H1 (cell line): ENCODE measurements at regions not wholly inside any gene's neighbourhood (a gene's known extent, or its start where the extent isn't known, plus 50 kb on each side); places are given as distances from the start of the nearest gene placed in this dataset.

Experiments
- CTCF ChIA-PET: fragments of 300-600 bp; sonication (Branson Sonifier 250); formaldehyde crosslinking; loops from one replicate; lab custom pipeline; 2021; ENCODE audit not compliant: partially characterized antibody; lab: Charles Lee
- POLR2A ChIA-PET: fragments of 300-600 bp; sonication (Branson Sonifier 250); formaldehyde crosslinking; loops from one replicate; lab custom pipeline; 2021; ENCODE audit warnings: inconsistent platforms; ENCODE audit not compliant: partially characterized antibody; lab: Charles Lee
- DNase-seq, 2 experiments: peaks; one replicate each; pipeline versions ENCODE4 v3.0.0 to v3.0.0-alpha.2; 2010 to 2022; ENCODE audit warnings: low spot score in 2 of 2, low read depth in 1 of 2, mixed read lengths in 1 of 2
- FAIRE-seq: peaks from 2 replicates; lab custom pipeline; 2011; peaks lifted over from hg19 to GRCh38; lab: Jason Lieb, UNC
- H2AFZ ChIP-seq: 2 replicates; pipeline ENCODE4 v1.8.1; 2012; ENCODE audit warnings: low read length, inconsistent platforms
- H2AK5ac ChIP-seq: 2 replicates; pipeline ENCODE4 v1.6.1; 2013; ENCODE audit warnings: low read depth, low read length
- H2BK120ac ChIP-seq: replicated peaks from 2 replicates; pipeline ENCODE3; 2013; ENCODE audit warnings: low read depth, low read length, inconsistent platforms
- H2BK12ac ChIP-seq: 2 replicates; pipeline ENCODE4 v1.6.1; 2013; ENCODE audit warnings: low read depth, low read length
- H2BK15ac ChIP-seq: 2 replicates; pipeline ENCODE4 v1.6.1; 2013; ENCODE audit warnings: low read length
- H2BK20ac ChIP-seq: 2 replicates; pipeline ENCODE4 v1.6.1; 2013; ENCODE audit warnings: low read length
- H2BK5ac ChIP-seq: 2 replicates; pipeline ENCODE4 v1.6.1; 2013; ENCODE audit warnings: low read depth, low read length
- H3K14ac ChIP-seq: 2 replicates; pipeline ENCODE4 v1.6.1; 2013; ENCODE audit warnings: inconsistent platforms; ENCODE audit not compliant: insufficient read length
- H3K18ac ChIP-seq: 2 replicates; pipeline ENCODE4 v1.6.1; 2013; ENCODE audit warnings: low read length; ENCODE audit errors: extremely low read depth
- H3K23ac ChIP-seq: 2 replicates; pipeline ENCODE4 v1.6.1; 2013; ENCODE audit warnings: inconsistent platforms; ENCODE audit not compliant: insufficient read length
- H3K23me2 ChIP-seq: 2 replicates; pipeline ENCODE4 v1.6.1; 2013; ENCODE audit warnings: low read depth, low read length
- H3K27ac ChIP-seq: 2 replicates; pipeline ENCODE4 v1.6.1; 2011; ENCODE audit warnings: low read depth, low read length, inconsistent platforms
- H3K27me3 ChIP-seq, 4 experiments: replicated peaks in 1 of 4; 1 replicate in 1 of 4; 2 replicates in 3 of 4; pipeline versions ENCODE4 v1.6.1 to v1.8.1; 2011 to 2013; ENCODE audit warnings: low read length in 3 of 4, mild to moderate bottlenecking in 3 of 4, inconsistent platforms in 2 of 4, mixed read lengths in 2 of 4, moderate library complexity in 1 of 4; ENCODE audit not compliant: control insufficient read depth in 3 of 4, insufficient read depth in 3 of 4; ENCODE audit errors: extremely low read depth in 1 of 4
- H3K36me3 ChIP-seq, 4 experiments: 2 replicates each; pipeline versions ENCODE4 v1.6.1 to v1.8.1; 2011 to 2013; ENCODE audit warnings: mild to moderate bottlenecking in 4 of 4, low read length in 3 of 4, moderate library complexity in 2 of 4, control low read depth in 1 of 4, inconsistent platforms in 1 of 4; ENCODE audit not compliant: insufficient read depth in 4 of 4, control insufficient read depth in 2 of 4
- H3K4ac ChIP-seq: replicated peaks from 2 replicates; pipeline ENCODE3; 2013; ENCODE audit warnings: low read length, low read depth, mixed read lengths, inconsistent platforms; ENCODE audit not compliant: insufficient read length
- H3K4me1 ChIP-seq, 4 experiments: replicated peaks in 1 of 4; 1 replicate in 1 of 4; 2 replicates in 3 of 4; pipeline versions ENCODE4 v1.6.1 to v1.8.1; 2011 to 2013; ENCODE audit warnings: low read length in 3 of 4, inconsistent platforms in 2 of 4, mixed read lengths in 1 of 4; ENCODE audit not compliant: insufficient read depth in 4 of 4, control insufficient read depth in 3 of 4
- H3K4me2 ChIP-seq, 2 experiments: 2 replicates each; pipeline versions ENCODE4 v1.6.1 to v1.8.1; 2011 to 2013; ENCODE audit warnings: low read depth in 2 of 2, low read length in 2 of 2, control low read depth in 1 of 2, inconsistent platforms in 1 of 2, mild to moderate bottlenecking in 1 of 2; ENCODE audit not compliant: insufficient read depth in 1 of 2
- H3K4me3 ChIP-seq, 4 experiments: fragments of 200-600, 300-600 bp in 1 of 4; sonication (generic), shearing (Covaris generic), sonication (Bioruptor Twin) in 1 of 4; 2 replicates each; pipeline versions ENCODE4 v1.5.1 to v1.8.1; 2011 to 2016; ENCODE audit warnings: low read length in 4 of 4, low read depth in 3 of 4, control low read depth in 2 of 4, inconsistent platforms in 2 of 4, mild to moderate bottlenecking in 2 of 4, mixed read lengths in 1 of 4, moderate library complexity in 1 of 4; ENCODE audit not compliant: insufficient read depth in 2 of 4; ENCODE audit errors: extremely low read depth in 1 of 4
- H3K56ac ChIP-seq: replicated peaks from 2 replicates; pipeline ENCODE3; 2013; ENCODE audit warnings: low read depth, mild to moderate bottlenecking, mixed read lengths, low read length, inconsistent platforms; ENCODE audit not compliant: insufficient read length
- H3K79me1 ChIP-seq: 2 replicates; pipeline ENCODE4 v1.6.1; 2013; ENCODE audit warnings: low read depth, low read length, control low read depth
- H3K79me2 ChIP-seq, 2 experiments: 2 replicates each; pipeline versions ENCODE4 v1.6.1 to v1.8.1; 2012 to 2013; ENCODE audit warnings: low read length in 2 of 2, mild to moderate bottlenecking in 2 of 2, inconsistent platforms in 1 of 2; ENCODE audit not compliant: insufficient read depth in 2 of 2, control insufficient read depth in 1 of 2
- H3K9ac ChIP-seq, 4 experiments: replicated peaks in 1 of 4; 1 replicate in 1 of 4; 2 replicates in 3 of 4; pipeline versions ENCODE4 v1.6.1 to v1.8.1; 2011 to 2013; ENCODE audit warnings: low read depth in 3 of 4, low read length in 3 of 4, control low read depth in 2 of 4, mild to moderate bottlenecking in 2 of 4, moderate library complexity in 2 of 4, inconsistent platforms in 1 of 4; ENCODE audit errors: extremely low read depth in 1 of 4
- H3K9me3 ChIP-seq, 2 experiments: 2 replicates each; pipeline versions ENCODE4 v1.6.1 to v1.8.1; 2012 to 2013; ENCODE audit warnings: mild to moderate bottlenecking in 2 of 2, moderate library complexity in 2 of 2, control low read depth in 1 of 2, inconsistent platforms in 1 of 2, low read depth in 1 of 2, low read length in 1 of 2, mixed read lengths in 1 of 2; ENCODE audit not compliant: insufficient read depth in 2 of 2
- H4K20me1 ChIP-seq, 2 experiments: replicated peaks in 1 of 2; 2 replicates each; pipeline versions ENCODE3 to v1.8.1; 2011 to 2013; ENCODE audit warnings: inconsistent platforms in 2 of 2, low read length in 2 of 2, mild to moderate bottlenecking in 1 of 2; ENCODE audit not compliant: insufficient read depth in 2 of 2, control insufficient read depth in 1 of 2
- H4K5ac ChIP-seq: 2 replicates; pipeline ENCODE4 v1.6.1; 2013; ENCODE audit warnings: low read length, low read depth, mixed read lengths, inconsistent platforms; ENCODE audit not compliant: insufficient read length
- H4K8ac ChIP-seq: 2 replicates; pipeline ENCODE4 v1.8.0; 2013; ENCODE audit warnings: mild to moderate bottlenecking, moderate library complexity, low read length, inconsistent platforms; ENCODE audit not compliant: insufficient read depth; ENCODE audit errors: extremely low read depth
- H4K91ac ChIP-seq: replicated peaks from 2 replicates; pipeline ENCODE3; 2013; ENCODE audit warnings: low read length, mixed read lengths, inconsistent platforms; ENCODE audit not compliant: insufficient read length
- CREB1 ChIP-seq: IDR thresholded peaks from 2 replicates; pipeline ENCODE4 v1.6.1; 2012; ENCODE audit warnings: inconsistent platforms
- HDAC6 ChIP-seq: IDR thresholded peaks from one replicate; pipeline ENCODE4 v1.7.1; 2012; ENCODE audit warnings: low read depth, mild to moderate bottlenecking, inconsistent platforms, low read length, moderate library complexity
- RAD21 ChIP-seq, 2 experiments: IDR thresholded peaks in 1 of 2; conservative IDR thresholded peaks in 1 of 2; 2 replicates each; pipeline ENCODE4 v1.6.1; 2011; ENCODE audit warnings: low read depth in 2 of 2, low read length in 2 of 2, improper control_type of control experiment in 1 of 2, inconsistent platforms in 1 of 2, mild to moderate bottlenecking in 1 of 2, moderate library complexity in 1 of 2
- SIN3A ChIP-seq, 2 experiments: IDR thresholded peaks in 1 of 2; conservative IDR thresholded peaks in 1 of 2; 2 replicates each; pipeline ENCODE4 v1.6.1; 2011 to 2012; ENCODE audit warnings: low read length in 2 of 2, improper control_type of control experiment in 1 of 2, low read depth in 1 of 2, mild to moderate bottlenecking in 1 of 2
- TBP ChIP-seq: IDR thresholded peaks from 2 replicates; pipeline ENCODE4 v1.6.1; 2011; ENCODE audit warnings: low read depth, low read length, improper control_type of control experiment
- YY1 ChIP-seq: IDR thresholded peaks from 2 replicates; pipeline ENCODE4 v1.6.1; 2011; ENCODE audit warnings: low read depth, mild to moderate bottlenecking, low read length
- WGBS, 2 experiments: shearing (Covaris generic) in 1 of 2; methylation state at CpG; one replicate each; pipeline versions ENCODE4 v1.1.6 to v1.1.7; 2013 to 2015; ENCODE audit warnings: low lambda C conversion rate in 2 of 2, mixed read lengths in 2 of 2, inconsistent platforms in 1 of 2, low coverage in 1 of 2, missing lambda C conversion rate in 1 of 2; ENCODE audit not compliant: insufficient replicate concordance in 2 of 2, insufficient coverage in 1 of 2, insufficient read length in 1 of 2; ENCODE audit errors: extremely low coverage in 1 of 2, missing lambda C conversion rate in 1 of 2; 5-methylcytosine and 5-hydroxymethylcytosine counted together
- TF ChIP-seq, protein P1 (sequence below): IDR thresholded peaks from 2 replicates; pipeline ENCODE4 v1.6.1; 2012; ENCODE audit warnings: inconsistent platforms

DNA sequence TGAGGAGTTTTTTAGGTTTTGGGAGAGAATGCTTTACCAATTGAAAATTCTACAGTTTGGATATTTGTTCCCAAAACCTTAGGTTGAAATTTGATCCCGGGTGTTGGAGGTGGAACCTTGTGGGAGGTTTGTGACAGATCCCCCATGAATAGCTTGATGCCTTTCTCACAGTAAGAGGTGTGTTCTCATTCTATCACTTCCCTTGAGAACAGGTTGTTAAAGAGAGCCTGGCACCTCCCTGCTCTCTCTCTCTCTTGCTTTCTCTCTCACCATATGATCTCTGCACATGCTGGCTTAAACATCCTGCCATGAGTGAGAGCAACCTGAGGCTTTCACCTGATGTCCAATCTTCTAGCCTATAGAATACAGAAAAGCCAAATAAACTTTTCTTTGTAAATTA lies 1475.5 kb upstream of the AGA start:
- Histone ChIP-seq H3K9ac (no peak overlapping the region), H4K91ac (no peak overlapping the region), H2BK5ac (no peak overlapping the region), H3K36me3 (no peaks in the 10 kb centered on the region), H2AFZ (no peak overlapping the region), H3K56ac (no peak overlapping the region), H2BK20ac (no peak overlapping the region), H3K4me1 (peaks cover 0 to 9% (median under 1%) of the 10 kb centered on the region in 4 experiments; a peak in 2 of 7 replicates), H3K9me3 (no peaks in the 10 kb centered on the region; a peak in 1 of 4 replicates), H3K27ac (no peak overlapping the region), H3K4me3 (no peak overlapping the region), H3K14ac (no peak overlapping the region), H2BK15ac (no peak overlapping the region), H3K27me3 (no peaks in the 10 kb centered on the region), H4K20me1 (no peaks in the 10 kb centered on the region), H3K4ac (no peak overlapping the region), H3K23ac (no peak overlapping the region), H2AK5ac (no peak overlapping the region), H4K5ac (no peak overlapping the region), H3K4me2 (peak overlapping the region; percentile 25 to 37; a peak in 1 of 4 replicates), H3K79me2 (no peaks in the 10 kb centered on the region), H2BK12ac (no peak overlapping the region), H2BK120ac (no peak overlapping the region), H3K18ac (no peak overlapping the region), H3K23me2 (no peaks in the 10 kb centered on the region; the same call in 1 of the 2 replicates), H3K79me1 (no peaks in the 10 kb centered on the region), H4K8ac (no peak overlapping the region)
- FAIRE-seq (peak; percentile 88), DNase-seq (no peak)
- WGBS, 2 experiments, result 17% methylated on average over 1 of the region's 1 CpG; no CpG with 5 or more reads in 1 of the 2 experiments
- ChIA-PET CTCF (no interaction called here), POLR2A (no interaction called here)
- TF ChIP-seq RAD21 (IDR thresholded peaks at IDR 0.05 in 1 of 2, conservative IDR thresholded peaks at IDR 0.05 in 1 of 2; ENCODE audit: low read depth in 2 of 2, low read length in 2 of 2) (0 out of 4 replicates have a peak, but pooled peaks of 1 of the 2 experiments have one; percentile 2), YY1 (0 out of 2 replicates have a peak, but pooled peaks have one; percentile 8), HDAC6 (no peak), CREB1 (no peak), TBP (no peak), SIN3A (conservative IDR thresholded peaks at IDR 0.05 in 1 of 2, IDR thresholded peaks at IDR 0.05 in 1 of 2; ENCODE audit: low read depth in 1 of 2, low read length in 2 of 2) (no peak)
- TF ChIP-seq, protein P1, sequence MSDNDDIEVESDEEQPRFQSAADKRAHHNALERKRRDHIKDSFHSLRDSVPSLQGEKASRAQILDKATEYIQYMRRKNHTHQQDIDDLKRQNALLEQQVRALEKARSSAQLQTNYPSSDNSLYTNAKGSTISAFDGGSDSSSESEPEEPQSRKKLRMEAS, result peak; percentile 46; the same call in 1 of the 2 replicates
